K562 (cell line): ENCODE measurements at regions not wholly inside any gene's neighbourhood (a gene's known extent, or its start where the extent isn't known, plus 50 kb on each side); places are given as distances from the start of the nearest gene placed in this dataset.

ENCODE experiments used
- EP300 ChIP-seq: IDR thresholded peaks from 2 replicates; pipeline ENCODE4 v1.6.1; 2012; ENCODE audit warnings: low read length, improper control_type of control experiment
- SAFB ChIP-seq: fragments of 200-400 bp; formaldehyde crosslinking; IDR thresholded peaks from 2 replicates; pipeline ENCODE4 v1.6.1; 2017; ENCODE audit warnings: low read depth, low read length, borderline replicate concordance
- SETDB1 ChIP-seq: IDR thresholded peaks from one replicate; pipeline ENCODE4 v1.6.1; 2012; ENCODE audit warnings: low read length, control low read depth, inconsistent platforms
- TBP ChIP-seq: optimal IDR thresholded peaks from 2 replicates; pipeline ENCODE3; 2011; ENCODE audit warnings: low read depth, low read length, improper control_type of control experiment
- TF ChIP-seq, protein P1 (sequence below): sonication (generic); formaldehyde crosslinking; IDR thresholded peaks from 2 replicates; pipeline ENCODE4 v1.8.1; 2022; ENCODE audit warnings: missing genetic modification reagents

DNA sequence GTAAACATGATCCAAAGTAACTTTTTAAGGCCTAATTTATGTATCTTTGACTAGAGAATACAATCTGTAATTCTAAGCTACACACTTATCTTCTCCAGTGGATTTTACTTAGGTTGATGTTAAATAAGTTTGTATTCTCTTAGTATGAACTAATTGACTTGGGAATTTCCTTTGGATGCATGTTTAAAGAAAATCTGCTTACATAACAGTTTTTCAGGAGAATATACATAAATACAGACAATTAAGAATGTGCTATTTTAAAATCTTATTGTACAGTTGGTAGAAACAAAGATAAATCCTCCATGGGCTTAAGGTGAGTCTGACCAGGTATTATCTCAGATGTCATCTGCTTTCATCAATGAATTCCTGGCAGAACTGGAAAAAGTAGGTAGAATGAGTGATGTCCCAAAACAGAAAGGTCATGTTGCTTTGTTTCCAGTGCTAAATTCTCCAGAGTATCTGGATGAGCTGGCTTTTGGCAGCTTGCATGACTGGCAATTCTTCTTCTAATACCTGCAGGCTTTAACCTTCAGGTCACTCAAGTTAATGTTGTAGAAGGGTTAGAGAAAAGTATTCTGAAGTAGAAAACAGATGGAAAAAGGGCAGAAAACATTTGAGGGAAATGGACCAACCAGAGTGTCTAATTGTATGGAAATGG is 150.6 kb downstream of the MACIR start:
- TF ChIP-seq EP300 (no peak), SETDB1 (no peak), SAFB (no peak), TBP (no peak)
- TF ChIP-seq, protein P1, sequence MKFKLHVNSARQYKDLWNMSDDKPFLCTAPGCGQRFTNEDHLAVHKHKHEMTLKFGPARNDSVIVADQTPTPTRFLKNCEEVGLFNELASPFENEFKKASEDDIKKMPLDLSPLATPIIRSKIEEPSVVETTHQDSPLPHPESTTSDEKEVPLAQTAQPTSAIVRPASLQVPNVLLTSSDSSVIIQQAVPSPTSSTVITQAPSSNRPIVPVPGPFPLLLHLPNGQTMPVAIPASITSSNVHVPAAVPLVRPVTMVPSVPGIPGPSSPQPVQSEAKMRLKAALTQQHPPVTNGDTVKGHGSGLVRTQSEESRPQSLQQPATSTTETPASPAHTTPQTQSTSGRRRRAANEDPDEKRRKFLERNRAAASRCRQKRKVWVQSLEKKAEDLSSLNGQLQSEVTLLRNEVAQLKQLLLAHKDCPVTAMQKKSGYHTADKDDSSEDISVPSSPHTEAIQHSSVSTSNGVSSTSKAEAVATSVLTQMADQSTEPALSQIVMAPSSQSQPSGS = no peak
